RWPE2 (cell line): ENCODE measurements at regions not wholly inside any gene's neighbourhood (a gene's known extent, or its start where the extent isn't known, plus 50 kb on each side); places are given as distances from the start of the nearest gene placed in this dataset.

ENCODE experiments used
- ATAC-seq: fragments of 200-7000 bp; cut with Tn5 transposase; 3 replicates; pipeline ENCODE4 v1.9.1; 2021; ENCODE audit warnings: low read depth
- DNase-seq: peaks from one replicate; pipeline ENCODE4 v3.0.0-alpha.2; 2020; ENCODE audit warnings: low spot score
- H3K27ac ChIP-seq: fragments of 450-650 bp; 2 replicates; pipeline ENCODE4 v1.5.1; 2017; ENCODE audit warnings: mild to moderate bottlenecking; ENCODE audit not compliant: poor library complexity, severe bottlenecking
- H3K27me3 ChIP-seq: fragments of 250-450 bp; sonication (Bioruptor Pico); 2 replicates; pipeline ENCODE4 v1.5.1; 2021; ENCODE audit warnings: mild to moderate bottlenecking, moderate library complexity; ENCODE audit not compliant: insufficient read depth, poor library complexity, severe bottlenecking
- H3K36me3 ChIP-seq: fragments of 250-450 bp; sonication (Bioruptor Pico); 2 replicates; pipeline ENCODE4 v1.5.1; 2020; ENCODE audit warnings: low read depth, mild to moderate bottlenecking, moderate library complexity
- H3K4me1 ChIP-seq: fragments of 250-450 bp; sonication (Bioruptor Pico); 2 replicates; pipeline ENCODE4 v1.5.1; 2021; ENCODE audit warnings: mild to moderate bottlenecking, moderate library complexity; ENCODE audit not compliant: insufficient read depth, poor library complexity, severe bottlenecking
- H3K4me3 ChIP-seq: fragments of 250-450 bp; sonication (Bioruptor Pico); 2 replicates; pipeline ENCODE4 v1.5.1; 2021; ENCODE audit warnings: mild to moderate bottlenecking, moderate library complexity; ENCODE audit not compliant: severe bottlenecking
- H3K9me3 ChIP-seq: fragments of 250-450 bp; sonication (Bioruptor Pico); 2 replicates; pipeline ENCODE4 v1.5.1; 2021; ENCODE audit warnings: mild to moderate bottlenecking, moderate library complexity; ENCODE audit not compliant: severe bottlenecking
- CTCF ChIP-seq: fragments of 450-650 bp; IDR thresholded peaks from one replicate; pipeline ENCODE4 v1.5.1; 2017; ENCODE audit warnings: mild to moderate bottlenecking, moderate library complexity; ENCODE audit not compliant: poor library complexity, severe bottlenecking

- no peak overlapping the region for H3K27ac ChIP-seq
- no peaks in the 10 kb centered on the region for H3K4me1 ChIP-seq
- no peak for TF ChIP-seq CTCF
- H3K27me3 ChIP-seq, result no peaks in the 10 kb centered on the region
- no peaks in the 10 kb centered on the region for H3K9me3 ChIP-seq
- DNase-seq (no peak), ATAC-seq (no peak)
- no peak overlapping the region for H3K4me3 ChIP-seq
- H3K36me3 ChIP-seq, result no peaks in the 10 kb centered on the region
Observed at GRCh38 chrX:82912382-82912781, 595.7 kb upstream of the POU3F4 start.

GRCh38 chrX:82934980-82935379, 573.1 kb upstream of the POU3F4 start:
- Histone ChIP-seq H3K9me3 (no peaks in the 10 kb centered on the region), H3K27ac (no peak overlapping the region)
- TF ChIP-seq CTCF, result no peak

GRCh38 chrX:82945332-82945731, 562.8 kb upstream of the POU3F4 start:
- Histone ChIP-seq H3K4me1 (no peaks in the 10 kb centered on the region), H3K36me3 (no peaks in the 10 kb centered on the region), H3K27me3 (no peaks in the 10 kb centered on the region), H3K9me3 (no peaks in the 10 kb centered on the region), H3K4me3 (no peak overlapping the region), H3K27ac (no peak overlapping the region)
- no peak for TF ChIP-seq CTCF
- DNase-seq (no peak), ATAC-seq (no peak)

More at GRCh38 chrX:82934980-82935379, 573.1 kb upstream of the POU3F4 start:
- H3K4me1 ChIP-seq, result no peaks in the 10 kb centered on the region
- ATAC-seq, result no peak
- H3K4me3 ChIP-seq, result no peak overlapping the region
- H3K36me3 ChIP-seq, result no peaks in the 10 kb centered on the region
- DNase-seq, result no peak
- no peaks in the 10 kb centered on the region for H3K27me3 ChIP-seq

GRCh38 chrX:82961129-82961528, 547.0 kb upstream of the POU3F4 start:
- no peaks in the 10 kb centered on the region for H3K9me3 ChIP-seq
- no peak overlapping the region for H3K4me3 ChIP-seq
- no peaks in the 10 kb centered on the region for H3K27me3 ChIP-seq
- no peak for ATAC-seq
- no peak overlapping the region for H3K27ac ChIP-seq
- no peak for DNase-seq
- H3K4me1 ChIP-seq, result no peaks in the 10 kb centered on the region
- no peaks in the 10 kb centered on the region for H3K36me3 ChIP-seq
- no peak for TF ChIP-seq CTCF

- ATAC-seq (no peak), DNase-seq (no peak)
- no peak for TF ChIP-seq CTCF
- H3K27ac ChIP-seq, result no peak overlapping the region
- no peaks in the 10 kb centered on the region for H3K9me3 ChIP-seq
- H3K27me3 ChIP-seq, result no peaks in the 10 kb centered on the region
- H3K4me1 ChIP-seq, result no peaks in the 10 kb centered on the region
- no peak overlapping the region for H3K4me3 ChIP-seq
- no peaks in the 10 kb centered on the region for H3K36me3 ChIP-seq
Observed at GRCh38 chrX:82973646-82974045, 534.4 kb upstream of the POU3F4 start.
